GM19025 (cell line): ENCODE measurements at regions not wholly inside any gene's neighbourhood (a gene's known extent, or its start where the extent isn't known, plus 50 kb on each side); places are given as distances from the start of the nearest gene placed in this dataset.

Source experiments
- ATAC-seq: cut with Tn5 transposase; IDR thresholded peaks from one replicate; pipeline ENCODE4 v1.9.1; 2021; ENCODE audit warnings: mild to moderate bottlenecking, low read depth, moderate library complexity; ENCODE audit not compliant: unreplicated experiment

- peak; percentile 50 for ATAC-seq
These were observed 408.2 kb upstream of the HS6ST1 start for GRCh38 chr2:128726911-128727310.

GRCh38 chr2:128727404-128727803 lies 408.7 kb upstream of the HS6ST1 start:
- peak; percentile 74 for ATAC-seq

- ATAC-seq = no peak
These were observed 409.2 kb upstream of the HS6ST1 start for GRCh38 chr2:128727914-128728313.

- no peak for ATAC-seq
These were observed 410.4 kb upstream of the HS6ST1 start for GRCh38 chr2:128729051-128729450.

- ATAC-seq = no peak
These were observed 413.5 kb upstream of the HS6ST1 start for GRCh38 chr2:128731994-128732650.

GRCh38 chr2:128732976-128733431 lies 414.3 kb upstream of the HS6ST1 start:
- ATAC-seq = peak; percentile 45

GRCh38 chr2:128733450-128733849 lies 414.8 kb upstream of the HS6ST1 start:
- no peak for ATAC-seq

GRCh38 chr2:128734521-128735295 lies 416.0 kb upstream of the HS6ST1 start:
- no peak for ATAC-seq

GRCh38 chr2:128735296-128735960 lies 416.8 kb upstream of the HS6ST1 start:
- ATAC-seq = no peak

- ATAC-seq = no peak
These were observed 417.5 kb upstream of the HS6ST1 start for GRCh38 chr2:128736046-128736688.

- ATAC-seq = no peak
These were observed 418.2 kb upstream of the HS6ST1 start for GRCh38 chr2:128736689-128737545.

GRCh38 chr2:128737546-128737826 lies 418.8 kb upstream of the HS6ST1 start:
- no peak for ATAC-seq

- no peak for ATAC-seq
These were observed 419.9 kb upstream of the HS6ST1 start for GRCh38 chr2:128738446-128739110.

- no peak for ATAC-seq
These were observed 423.8 kb upstream of the HS6ST1 start for GRCh38 chr2:128742467-128742866.

GRCh38 chr2:128745946-128746345 lies 427.3 kb upstream of the HS6ST1 start:
- ATAC-seq = no peak

GRCh38 chr2:128746356-128746755 lies 427.7 kb upstream of the HS6ST1 start:
- ATAC-seq = no peak

GRCh38 chr2:128748336-128748735 lies 429.7 kb upstream of the HS6ST1 start:
- ATAC-seq = no peak

GRCh38 chr2:128748835-128749605 lies 430.4 kb upstream of the HS6ST1 start:
- no peak for ATAC-seq
